Spleen (tissue), 7 donors: ENCODE measurements at regions not wholly inside any gene's neighbourhood (a gene's known extent, or its start where the extent isn't known, plus 50 kb on each side); places are given as distances from the start of the nearest gene placed in this dataset.

ENCODE experiments used
- POLR2A ChIP-seq, 3 donors: fragments of 450-650 bp; IDR thresholded peaks; one replicate each; pipeline ENCODE4 v1.5.1; 2017; ENCODE audit warnings: antibody characterized with exemption in 3 of 3, mild to moderate bottlenecking in 1 of 3
- POLR2AphosphoS5 ChIP-seq, 3 donors: sonication (generic); formaldehyde crosslinking; IDR thresholded peaks; one replicate each; pipeline ENCODE4 v1.5.1; 2017; ENCODE audit warnings: antibody characterized with exemption in 3 of 3
- TF ChIP-seq, protein P1 (sequence below), 11 experiments: fragments of 200-600 bp in 7 of 11; fragments of 450-650 bp in 4 of 11; sonication (generic) in 4 of 11; IDR thresholded peaks in 8 of 11; conservative IDR thresholded peaks in 3 of 11; 1 replicate in 7 of 11; 2 replicates in 4 of 11; pipeline versions ENCODE4 v1.4.0 to v1.8.0; 2016 to 2021; ENCODE audit warnings: antibody characterized with exemption in 11 of 11, inconsistent platforms in 4 of 11, mild to moderate bottlenecking in 1 of 11
- donor health status: DM: no; HTN: no; CAD: no; lungs with moderate emphysema.
- donor health status: DM: no; HTN: no; CAD: no.
- donor health status: DM: no; HTN: no; CAD: no.

DNA sequence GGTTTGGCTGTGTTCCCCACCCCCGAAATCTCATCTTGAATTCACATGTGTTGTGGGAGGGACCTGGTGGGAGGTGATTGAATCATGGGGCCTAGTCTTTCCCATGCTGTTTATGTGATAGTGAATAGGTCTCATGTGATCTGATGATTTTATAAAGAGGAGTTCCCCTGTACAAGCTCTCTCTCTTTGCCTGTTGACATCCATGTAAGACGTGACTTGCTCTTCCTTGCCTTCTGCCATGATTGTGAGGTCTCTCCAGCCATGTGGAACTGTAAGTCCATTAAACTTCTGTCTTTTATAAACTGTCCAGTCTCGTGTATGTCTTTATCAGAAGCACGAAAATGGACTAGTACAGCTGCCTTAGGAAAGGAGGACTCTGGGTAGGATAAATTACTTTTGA is 976.7 kb downstream of the MCTP2 start:
- TF ChIP-seq, protein P1, sequence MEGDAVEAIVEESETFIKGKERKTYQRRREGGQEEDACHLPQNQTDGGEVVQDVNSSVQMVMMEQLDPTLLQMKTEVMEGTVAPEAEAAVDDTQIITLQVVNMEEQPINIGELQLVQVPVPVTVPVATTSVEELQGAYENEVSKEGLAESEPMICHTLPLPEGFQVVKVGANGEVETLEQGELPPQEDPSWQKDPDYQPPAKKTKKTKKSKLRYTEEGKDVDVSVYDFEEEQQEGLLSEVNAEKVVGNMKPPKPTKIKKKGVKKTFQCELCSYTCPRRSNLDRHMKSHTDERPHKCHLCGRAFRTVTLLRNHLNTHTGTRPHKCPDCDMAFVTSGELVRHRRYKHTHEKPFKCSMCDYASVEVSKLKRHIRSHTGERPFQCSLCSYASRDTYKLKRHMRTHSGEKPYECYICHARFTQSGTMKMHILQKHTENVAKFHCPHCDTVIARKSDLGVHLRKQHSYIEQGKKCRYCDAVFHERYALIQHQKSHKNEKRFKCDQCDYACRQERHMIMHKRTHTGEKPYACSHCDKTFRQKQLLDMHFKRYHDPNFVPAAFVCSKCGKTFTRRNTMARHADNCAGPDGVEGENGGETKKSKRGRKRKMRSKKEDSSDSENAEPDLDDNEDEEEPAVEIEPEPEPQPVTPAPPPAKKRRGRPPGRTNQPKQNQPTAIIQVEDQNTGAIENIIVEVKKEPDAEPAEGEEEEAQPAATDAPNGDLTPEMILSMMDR (IDR thresholded peaks at IDR 0.05 in 8 of 11, conservative IDR thresholded peaks at IDR 0.05 in 3 of 11) = no peak
- TF ChIP-seq POLR2A (IDR thresholded peaks at IDR 0.05) (no peak), POLR2AphosphoS5 (IDR thresholded peaks at IDR 0.05) (no peak)
